ENCODE measurements at regions not wholly inside any gene's neighbourhood (a gene's known extent, or its start where the extent isn't known, plus 50 kb on each side); places are given as distances from the start of the nearest gene placed in this dataset.

GRCh38 chr1:118337346-118337745, 152.3 kb upstream of the SPAG17 start:
- H3K36me3 ChIP-seq (ENCODE audit: control insufficient read depth, insufficient read depth, low read length), result no peaks in the 10 kb centered on the region
- DNase-seq (ENCODE audit: low read depth, low spot score), result no peak
- H3K27ac ChIP-seq (ENCODE audit: low read length), result no peak overlapping the region
- peaks cover 1% of the 10 kb centered on the region; the same call in 1 of the 2 replicates for H3K4me1 ChIP-seq (ENCODE audit: control insufficient read depth, insufficient read depth, low read length)
- H3K4me3 ChIP-seq (ENCODE audit: low read length), result no peak overlapping the region
- no peaks in the 10 kb centered on the region for H3K27me3 ChIP-seq (ENCODE audit: control insufficient read depth, insufficient read depth, low read length)
- H3K9me3 ChIP-seq (ENCODE audit: control insufficient read depth, insufficient read depth, low read length), result no peaks in the 10 kb centered on the region

DNA sequence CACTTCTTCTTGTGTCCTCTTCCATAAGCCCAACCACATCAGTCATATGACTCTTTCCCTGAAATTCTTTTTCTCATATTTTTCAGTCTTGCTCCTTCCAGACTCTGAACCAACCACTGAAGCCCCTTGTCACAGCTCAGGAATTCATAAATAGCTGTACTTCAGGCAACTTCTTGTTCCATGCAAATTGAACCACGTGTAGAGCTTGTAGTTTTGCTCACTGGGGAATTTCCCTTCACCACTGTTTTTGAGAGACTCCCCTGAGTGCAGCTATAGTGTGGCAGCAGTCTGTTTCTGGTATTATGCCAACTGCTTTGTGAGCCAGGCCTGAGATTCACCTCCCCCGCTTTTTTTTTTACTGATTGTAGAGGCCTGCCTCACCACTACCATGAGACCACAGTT, 150.3 kb upstream of the SPAG17 start:
- no peak overlapping the region for H3K27ac ChIP-seq (ENCODE audit: low read length)
- no peaks in the 10 kb centered on the region for H3K36me3 ChIP-seq (ENCODE audit: control insufficient read depth, insufficient read depth, low read length)
- H3K27me3 ChIP-seq (ENCODE audit: control insufficient read depth, insufficient read depth, low read length), result no peaks in the 10 kb centered on the region
- no CpG with 5 or more reads among the region's 2 CpGs for WGBS (ENCODE audit: insufficient coverage, insufficient read length)
- H3K4me1 ChIP-seq (ENCODE audit: control insufficient read depth, insufficient read depth, low read length), result peaks cover 1% of the 10 kb centered on the region; the same call in 1 of the 2 replicates
- H3K9me3 ChIP-seq (ENCODE audit: control insufficient read depth, insufficient read depth, low read length), result no peaks in the 10 kb centered on the region
- DNase-seq (ENCODE audit: low read depth, low spot score), result no peak
- no peak overlapping the region for H3K4me3 ChIP-seq (ENCODE audit: low read length)

GRCh38 chr1:118334506-118334905, 149.5 kb upstream of the SPAG17 start:
- DNase-seq (ENCODE audit: low read depth, low spot score), result no peak
- Histone ChIP-seq H3K36me3 (ENCODE audit: control insufficient read depth, insufficient read depth, low read length) (no peaks in the 10 kb centered on the region), H3K27me3 (ENCODE audit: control insufficient read depth, insufficient read depth, low read length) (no peaks in the 10 kb centered on the region), H3K9me3 (ENCODE audit: control insufficient read depth, insufficient read depth, low read length) (no peaks in the 10 kb centered on the region), H3K4me1 (ENCODE audit: control insufficient read depth, insufficient read depth, low read length) (peaks cover 1% of the 10 kb centered on the region; the same call in 1 of the 2 replicates), H3K4me3 (ENCODE audit: low read length) (no peak overlapping the region), H3K27ac (ENCODE audit: low read length) (no peak overlapping the region)
- WGBS (ENCODE audit: insufficient coverage, insufficient read length), result no CpG with 5 or more reads among the region's 1 CpG

DNA sequence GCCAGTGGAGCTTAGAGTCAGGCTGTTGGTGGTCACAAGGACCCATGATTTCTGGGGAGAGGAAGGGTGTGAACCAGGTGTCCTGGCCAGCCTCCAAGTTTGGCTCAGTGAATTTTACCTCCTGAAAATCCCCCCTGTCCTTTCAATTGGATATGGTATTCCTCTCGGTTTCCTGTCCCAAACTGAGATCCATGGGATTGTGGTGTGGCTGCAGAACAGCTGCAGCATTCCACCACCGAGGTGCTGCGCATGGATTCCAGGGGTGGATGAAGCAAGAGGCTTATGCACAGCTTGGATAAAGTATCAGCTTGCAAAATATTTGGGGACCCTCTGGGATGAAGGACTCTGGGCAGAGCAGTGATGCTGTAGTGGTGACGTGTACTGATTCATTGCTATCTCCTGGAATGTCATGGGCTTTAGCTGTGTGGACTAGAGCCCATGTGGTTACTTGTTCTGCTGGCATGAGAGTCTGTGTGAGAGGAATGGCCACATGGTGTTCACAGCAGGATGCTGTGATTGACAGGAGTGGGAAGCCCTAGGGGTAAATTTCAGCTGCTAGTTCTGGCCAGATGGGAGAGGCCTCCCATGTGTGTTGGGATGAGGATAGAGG, 148.7 kb upstream of the SPAG17 start:
- peaks cover 1% of the 10 kb centered on the region; the same call in 1 of the 2 replicates for H3K4me1 ChIP-seq (ENCODE audit: control insufficient read depth, insufficient read depth, low read length)
- WGBS (ENCODE audit: insufficient coverage, insufficient read length), result no CpG with 5 or more reads among the region's 4 CpGs
- no peak overlapping the region for H3K27ac ChIP-seq (ENCODE audit: low read length)
- H3K4me3 ChIP-seq (ENCODE audit: low read length), result no peak overlapping the region
- no peaks in the 10 kb centered on the region for H3K27me3 ChIP-seq (ENCODE audit: control insufficient read depth, insufficient read depth, low read length)
- no peak for DNase-seq (ENCODE audit: low read depth, low spot score)
- H3K36me3 ChIP-seq (ENCODE audit: control insufficient read depth, insufficient read depth, low read length), result no peaks in the 10 kb centered on the region
- H3K9me3 ChIP-seq (ENCODE audit: control insufficient read depth, insufficient read depth, low read length), result no peaks in the 10 kb centered on the region

DNA sequence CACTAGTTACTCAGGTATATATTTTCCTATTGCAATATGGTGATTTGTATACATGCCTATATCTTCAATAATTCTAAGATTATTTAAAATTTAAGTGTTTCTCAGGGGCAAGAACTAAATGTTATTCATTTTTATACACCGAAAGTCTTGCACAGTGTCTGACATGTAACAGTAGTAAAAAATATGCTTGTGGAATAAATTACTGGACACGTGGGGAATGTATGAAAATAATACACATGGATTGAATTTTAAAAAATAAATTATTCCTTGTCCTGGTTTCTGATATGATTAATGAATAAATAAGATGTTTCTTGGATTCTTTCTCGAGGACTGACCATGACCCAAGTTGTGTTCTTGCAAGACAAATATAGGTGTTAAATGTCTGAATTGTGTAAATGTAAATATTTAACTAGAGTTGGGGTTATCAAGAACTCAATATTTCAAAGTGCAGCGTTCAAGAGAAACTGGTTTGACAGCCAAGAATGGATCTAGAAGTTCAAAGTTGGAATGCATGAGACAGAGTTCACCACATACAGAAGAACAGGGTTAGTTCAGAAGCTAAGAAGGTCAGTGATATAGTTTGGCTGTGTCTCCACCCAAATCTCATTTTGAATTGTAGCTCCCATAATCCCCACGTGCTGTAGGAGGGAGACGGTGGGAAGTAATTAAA, 142.1 kb upstream of the SPAG17 start:
- no peaks in the 10 kb centered on the region for H3K36me3 ChIP-seq (ENCODE audit: control insufficient read depth, insufficient read depth, low read length)
- WGBS (ENCODE audit: insufficient coverage, insufficient read length), result no CpG with 5 or more reads among the region's 6 CpGs

DNA sequence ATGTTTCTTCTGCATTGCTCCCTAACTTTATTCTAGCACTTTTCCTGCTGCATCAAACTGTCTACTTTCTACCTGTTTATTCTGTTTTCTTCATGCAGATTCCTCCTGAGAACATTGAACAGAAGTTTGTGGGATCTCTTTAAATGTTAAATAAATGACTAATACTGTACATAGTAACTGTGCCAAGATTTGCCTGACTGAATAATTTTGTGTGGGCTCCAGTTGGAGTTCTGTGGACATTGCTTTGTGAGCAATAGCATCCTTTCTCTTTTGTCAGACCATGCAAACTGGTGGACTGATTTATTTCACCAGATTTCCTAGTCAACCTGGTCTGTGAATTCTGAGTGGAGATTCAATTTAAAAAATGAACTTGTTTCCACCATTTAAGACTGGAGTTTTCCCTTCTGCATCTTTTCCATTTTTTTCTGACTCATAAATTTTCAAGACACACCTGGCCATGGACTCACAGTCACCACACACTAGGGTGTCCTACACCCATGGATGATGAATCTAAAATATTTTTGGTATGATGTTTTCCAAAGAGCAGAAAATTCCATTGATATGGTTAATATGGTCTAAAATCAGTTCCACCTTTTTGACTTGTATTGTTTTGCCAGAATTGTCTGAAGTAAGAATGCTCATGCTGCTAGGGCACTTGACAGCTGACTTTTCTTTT, 140.7 kb upstream of the SPAG17 start:
- no peaks in the 10 kb centered on the region for H3K27me3 ChIP-seq (ENCODE audit: control insufficient read depth, insufficient read depth, low read length)
- DNase-seq (ENCODE audit: low read depth, low spot score), result no peak

More for the DNA sequence above, 142.1 kb upstream of the SPAG17 start:
- no peak for DNase-seq (ENCODE audit: low read depth, low spot score)
- no peaks in the 10 kb centered on the region for H3K9me3 ChIP-seq (ENCODE audit: control insufficient read depth, insufficient read depth, low read length)
- no peaks in the 10 kb centered on the region for H3K4me1 ChIP-seq (ENCODE audit: control insufficient read depth, insufficient read depth, low read length)
- no peak overlapping the region for H3K27ac ChIP-seq (ENCODE audit: low read length)
- H3K27me3 ChIP-seq (ENCODE audit: control insufficient read depth, insufficient read depth, low read length), result no peaks in the 10 kb centered on the region
- no peak overlapping the region for H3K4me3 ChIP-seq (ENCODE audit: low read length)

GRCh38 chr1:118323246-118323645, 138.2 kb upstream of the SPAG17 start:
- Histone ChIP-seq H3K27me3 (ENCODE audit: control insufficient read depth, insufficient read depth, low read length) (no peaks in the 10 kb centered on the region), H3K9me3 (ENCODE audit: control insufficient read depth, insufficient read depth, low read length) (no peaks in the 10 kb centered on the region), H3K36me3 (ENCODE audit: control insufficient read depth, insufficient read depth, low read length) (no peaks in the 10 kb centered on the region), H3K27ac (ENCODE audit: low read length) (no peak overlapping the region), H3K4me3 (ENCODE audit: low read length) (no peak overlapping the region), H3K4me1 (ENCODE audit: control insufficient read depth, insufficient read depth, low read length) (no peaks in the 10 kb centered on the region)
- no peak for DNase-seq (ENCODE audit: low read depth, low spot score)
- WGBS (ENCODE audit: insufficient coverage, insufficient read length), result no CpG with 5 or more reads among the region's 1 CpG

More for the DNA sequence above, 140.7 kb upstream of the SPAG17 start:
- no peak overlapping the region for H3K27ac ChIP-seq (ENCODE audit: low read length)
- no peaks in the 10 kb centered on the region for H3K4me1 ChIP-seq (ENCODE audit: control insufficient read depth, insufficient read depth, low read length)
- no peaks in the 10 kb centered on the region for H3K9me3 ChIP-seq (ENCODE audit: control insufficient read depth, insufficient read depth, low read length)
- H3K36me3 ChIP-seq (ENCODE audit: control insufficient read depth, insufficient read depth, low read length), result no peaks in the 10 kb centered on the region
- no peak overlapping the region for H3K4me3 ChIP-seq (ENCODE audit: low read length)

DNA sequence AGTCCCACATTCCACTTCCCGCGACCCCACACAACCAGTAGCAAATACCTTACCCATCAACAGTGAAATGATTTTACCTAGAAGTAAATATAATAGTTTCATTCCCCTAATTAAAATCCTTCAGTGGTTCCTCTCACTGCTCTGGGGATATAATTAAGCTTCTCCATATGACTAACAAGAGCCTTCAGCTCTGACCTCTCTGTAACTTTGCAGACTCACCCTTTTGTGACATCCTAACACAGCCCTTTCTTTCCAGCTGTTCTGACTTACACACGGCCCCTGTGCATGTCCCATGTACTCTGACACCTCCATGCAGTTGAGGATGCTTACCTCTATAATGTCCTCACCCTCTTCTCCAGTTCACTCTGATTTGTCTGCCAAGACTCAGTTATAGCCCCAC, 137.3 kb upstream of the SPAG17 start:
- DNase-seq (ENCODE audit: low read depth, low spot score), result no peak
- no peaks in the 10 kb centered on the region for H3K9me3 ChIP-seq (ENCODE audit: control insufficient read depth, insufficient read depth, low read length)
- no peak overlapping the region for H3K4me3 ChIP-seq (ENCODE audit: low read length)
- no peaks in the 10 kb centered on the region for H3K4me1 ChIP-seq (ENCODE audit: control insufficient read depth, insufficient read depth, low read length)
- H3K36me3 ChIP-seq (ENCODE audit: control insufficient read depth, insufficient read depth, low read length), result no peaks in the 10 kb centered on the region
- no peak overlapping the region for H3K27ac ChIP-seq (ENCODE audit: low read length)
- no peaks in the 10 kb centered on the region for H3K27me3 ChIP-seq (ENCODE audit: control insufficient read depth, insufficient read depth, low read length)
- 100% methylated on average over 2 of the region's 3 CpGs for WGBS (ENCODE audit: insufficient coverage, insufficient read length)

- H3K4me1 ChIP-seq (ENCODE audit: control insufficient read depth, insufficient read depth, low read length), result no peaks in the 10 kb centered on the region
- no peak overlapping the region for H3K27ac ChIP-seq (ENCODE audit: low read length)
- no peaks in the 10 kb centered on the region for H3K36me3 ChIP-seq (ENCODE audit: control insufficient read depth, insufficient read depth, low read length)
- no peaks in the 10 kb centered on the region for H3K27me3 ChIP-seq (ENCODE audit: control insufficient read depth, insufficient read depth, low read length)
- DNase-seq (ENCODE audit: low read depth, low spot score), result no peak
- no peaks in the 10 kb centered on the region for H3K9me3 ChIP-seq (ENCODE audit: control insufficient read depth, insufficient read depth, low read length)
- no CpG with 5 or more reads among the region's 6 CpGs for WGBS (ENCODE audit: insufficient coverage, insufficient read length)
- H3K4me3 ChIP-seq (ENCODE audit: low read length), result no peak overlapping the region
Measured at GRCh38 chr1:118321840-118322239, 136.8 kb upstream of the SPAG17 start.

DNA sequence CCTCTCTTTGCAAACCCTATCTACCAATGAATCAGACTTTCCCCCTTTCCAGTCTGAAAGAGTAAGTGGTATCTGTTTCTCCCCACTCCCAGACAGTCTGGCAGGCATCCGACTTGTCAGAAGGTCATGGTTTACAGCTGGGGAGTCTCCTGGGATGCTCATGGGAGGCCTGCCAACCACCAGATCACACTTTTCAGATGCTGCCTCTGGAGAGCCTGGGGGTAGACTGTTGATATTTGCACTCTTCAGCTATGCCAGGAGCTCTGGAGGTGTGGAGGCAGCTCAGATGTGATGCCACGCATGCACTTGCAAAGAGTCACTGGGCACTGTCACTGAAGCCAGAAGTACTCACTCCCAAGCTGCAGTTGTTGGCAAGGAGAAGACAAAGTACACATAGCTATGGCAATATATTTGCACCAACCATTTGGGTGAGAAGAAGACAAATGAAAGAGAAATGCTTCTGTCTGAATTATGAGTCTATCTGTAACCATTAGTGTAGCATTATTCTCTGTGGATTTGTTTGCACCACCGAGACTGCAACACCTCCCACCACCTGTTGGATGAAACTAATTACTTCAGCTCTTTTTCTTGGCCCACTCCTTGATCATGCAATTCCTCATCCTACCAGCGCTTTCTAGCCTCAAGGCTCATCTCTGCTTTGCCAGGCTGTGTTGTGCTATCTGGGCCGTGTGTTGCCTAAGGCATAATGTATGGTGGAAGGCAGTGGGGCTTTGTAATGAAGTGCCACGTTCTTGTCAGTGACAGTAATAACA, 133.0 kb upstream of the SPAG17 start:
- no peaks in the 10 kb centered on the region for H3K36me3 ChIP-seq (ENCODE audit: control insufficient read depth, insufficient read depth, low read length)
- no CpG with 5 or more reads among the region's 6 CpGs for WGBS (ENCODE audit: insufficient coverage, insufficient read length)
- H3K4me3 ChIP-seq (ENCODE audit: low read length), result no peak overlapping the region
- no peak overlapping the region for H3K27ac ChIP-seq (ENCODE audit: low read length)
- H3K27me3 ChIP-seq (ENCODE audit: control insufficient read depth, insufficient read depth, low read length), result no peaks in the 10 kb centered on the region
- no peaks in the 10 kb centered on the region for H3K9me3 ChIP-seq (ENCODE audit: control insufficient read depth, insufficient read depth, low read length)
- no peak for DNase-seq (ENCODE audit: low read depth, low spot score)
- no peaks in the 10 kb centered on the region for H3K4me1 ChIP-seq (ENCODE audit: control insufficient read depth, insufficient read depth, low read length)
